ENCODE measurements at regions not wholly inside any gene's neighbourhood (a gene's known extent, or its start where the extent isn't known, plus 50 kb on each side); places are given as distances from the start of the nearest gene placed in this dataset.

DNA sequence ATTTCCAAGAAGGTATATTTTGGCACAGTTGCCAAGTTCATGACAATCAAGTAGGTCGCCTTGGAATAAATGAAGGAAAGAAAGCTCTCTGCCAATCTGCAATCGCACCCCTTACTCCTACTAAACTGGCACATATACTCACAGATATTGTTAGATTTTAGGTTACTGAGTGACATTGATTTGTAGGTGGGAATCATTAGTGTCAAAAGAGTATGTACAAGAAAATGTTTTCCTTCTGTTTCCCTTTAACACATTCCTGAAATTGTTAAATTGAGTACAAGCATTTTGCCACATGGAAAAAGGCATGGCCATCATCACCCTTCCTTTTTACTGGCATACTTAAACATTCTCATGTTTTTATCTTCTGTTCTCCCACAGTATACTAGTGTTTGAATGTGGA, 2868.3 kb upstream of the PCDH20 start:
- Histone ChIP-seq H3K9me3 (ENCODE audit: control insufficient read depth, low read length) (no peaks in the 10 kb centered on the region), H3K27ac (ENCODE audit: low read depth in 1 of 2, low read length in 2 of 2) (no peak overlapping the region), H3K4me3 (ENCODE audit: low read length in 2 of 2) (no peak overlapping the region), H3K27me3 (ENCODE audit: control insufficient read depth in 1 of 2, insufficient read depth in 2 of 2, low read length in 1 of 2) (no peaks in the 10 kb centered on the region), H3K36me3 (ENCODE audit: control insufficient read depth in 1 of 2, insufficient read depth in 2 of 2, low read length in 1 of 2) (no peaks in the 10 kb centered on the region), H3K4me1 (ENCODE audit: control insufficient read depth in 1 of 2, insufficient read depth in 2 of 2, low read length in 2 of 2) (no peaks in the 10 kb centered on the region)
- 34 to 42% methylated on average over 2 of the region's 2 CpGs for WGBS, 2 donors
- DNase-seq (no peak), ATAC-seq (ENCODE audit: low FRiP score) (no peak)
- intact Hi-C loops (cut with DNase I), result no loop called here

DNA sequence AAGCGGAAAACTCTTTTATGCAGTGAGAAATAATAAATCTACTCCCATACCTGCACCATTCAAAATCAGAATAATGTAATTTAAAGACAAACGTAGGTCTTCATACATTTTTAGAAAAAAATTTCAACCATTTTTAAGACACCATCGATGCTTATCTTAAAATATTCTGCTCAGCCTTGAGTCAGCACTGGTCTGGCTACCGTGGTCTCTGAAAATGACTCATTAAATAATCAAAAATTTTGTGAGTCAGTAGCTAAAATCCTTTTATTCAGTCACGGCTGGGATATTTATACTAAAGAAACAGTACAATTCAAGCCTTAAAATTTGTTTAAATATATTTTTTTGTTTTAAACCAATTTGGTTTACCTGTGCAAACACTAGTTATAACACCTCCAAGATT, 2862.8 kb upstream of the PCDH20 start:
- no peak overlapping the region for H3K27ac ChIP-seq (ENCODE audit: low read depth in 1 of 2, low read length in 2 of 2)
- no peak for ATAC-seq (ENCODE audit: low FRiP score)
- WGBS, 2 donors, result 32 to 35% methylated on average over 5 of the region's 5 CpGs

DNA sequence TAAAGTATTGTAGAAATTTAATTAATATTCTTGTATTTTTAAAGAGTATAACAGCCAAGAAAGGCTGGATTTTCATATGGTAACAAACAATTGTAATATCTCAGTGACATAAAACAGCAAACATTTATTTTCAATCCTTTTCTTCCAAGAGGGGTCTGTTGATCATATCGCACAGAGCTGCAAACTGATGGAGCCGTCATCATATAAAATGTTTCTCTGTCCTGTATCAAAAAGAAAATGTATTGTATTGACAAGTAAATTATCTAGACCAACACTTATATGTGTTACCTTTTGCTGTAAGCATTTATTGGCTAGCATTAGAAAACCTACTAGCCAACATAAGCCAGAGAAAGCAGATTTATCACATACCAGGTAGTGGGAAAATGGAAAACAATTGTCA, 2861.4 kb upstream of the PCDH20 start:
- 86 to 92% methylated on average over 2 of the region's 2 CpGs for WGBS, 2 donors
- Histone ChIP-seq H3K27me3 (ENCODE audit: control insufficient read depth in 1 of 2, insufficient read depth in 2 of 2, low read length in 1 of 2) (no peaks in the 10 kb centered on the region), H3K4me1 (ENCODE audit: control insufficient read depth in 1 of 2, insufficient read depth in 2 of 2, low read length in 2 of 2) (no peaks in the 10 kb centered on the region), H3K36me3 (ENCODE audit: control insufficient read depth in 1 of 2, insufficient read depth in 2 of 2, low read length in 1 of 2) (no peaks in the 10 kb centered on the region), H3K9me3 (ENCODE audit: control insufficient read depth, low read length) (no peaks in the 10 kb centered on the region), H3K27ac (ENCODE audit: low read depth in 1 of 2, low read length in 2 of 2) (no peak overlapping the region), H3K4me3 (ENCODE audit: low read length in 2 of 2) (no peak overlapping the region)
- intact Hi-C loops (cut with DNase I), result no loop called here
- ATAC-seq (ENCODE audit: low FRiP score), result no peak
- DNase-seq, result no peak

More for the DNA sequence above, 2862.8 kb upstream of the PCDH20 start:
- DNase-seq, result no peak
- Histone ChIP-seq H3K27me3 (ENCODE audit: control insufficient read depth in 1 of 2, insufficient read depth in 2 of 2, low read length in 1 of 2) (no peaks in the 10 kb centered on the region), H3K4me1 (ENCODE audit: control insufficient read depth in 1 of 2, insufficient read depth in 2 of 2, low read length in 2 of 2) (no peaks in the 10 kb centered on the region), H3K36me3 (ENCODE audit: control insufficient read depth in 1 of 2, insufficient read depth in 2 of 2, low read length in 1 of 2) (no peaks in the 10 kb centered on the region), H3K4me3 (ENCODE audit: low read length in 2 of 2) (no peak overlapping the region), H3K9me3 (ENCODE audit: control insufficient read depth, low read length) (no peaks in the 10 kb centered on the region)
- intact Hi-C loops (cut with DNase I), result no loop called here

DNA sequence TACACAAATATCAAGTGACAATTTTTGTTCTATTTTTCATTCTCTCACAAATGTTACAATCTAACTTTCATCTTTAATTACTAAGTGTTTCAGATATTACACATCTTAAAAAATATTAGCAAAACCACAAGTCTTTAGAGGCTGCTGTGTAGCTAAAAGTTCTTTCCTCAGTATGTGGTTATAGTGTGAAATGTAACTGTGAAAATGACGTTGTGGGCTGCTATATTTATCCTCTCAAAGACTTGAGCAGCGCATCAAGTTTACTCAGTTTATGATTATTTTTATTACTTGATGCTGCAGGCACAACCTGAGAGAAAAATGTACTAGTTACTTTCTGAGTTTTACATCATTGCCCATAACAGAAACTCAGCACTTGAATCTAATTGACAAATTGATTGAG, 2860.6 kb upstream of the PCDH20 start:
- no peak overlapping the region for H3K4me3 ChIP-seq (ENCODE audit: low read length in 2 of 2)
- 39 to 46% methylated on average over 2 of the region's 2 CpGs for WGBS, 2 donors
- DNase-seq (no peak), ATAC-seq (ENCODE audit: low FRiP score) (no peak)
- no peak overlapping the region for H3K27ac ChIP-seq (ENCODE audit: low read depth in 1 of 2, low read length in 2 of 2)
- H3K27me3 ChIP-seq (ENCODE audit: control insufficient read depth in 1 of 2, insufficient read depth in 2 of 2, low read length in 1 of 2), result no peaks in the 10 kb centered on the region
- no peaks in the 10 kb centered on the region for H3K36me3 ChIP-seq (ENCODE audit: control insufficient read depth in 1 of 2, insufficient read depth in 2 of 2, low read length in 1 of 2)
- intact Hi-C loops (cut with DNase I), result no loop called here
- H3K9me3 ChIP-seq (ENCODE audit: control insufficient read depth, low read length), result no peaks in the 10 kb centered on the region
- H3K4me1 ChIP-seq (ENCODE audit: control insufficient read depth in 1 of 2, insufficient read depth in 2 of 2, low read length in 2 of 2), result no peaks in the 10 kb centered on the region

DNA sequence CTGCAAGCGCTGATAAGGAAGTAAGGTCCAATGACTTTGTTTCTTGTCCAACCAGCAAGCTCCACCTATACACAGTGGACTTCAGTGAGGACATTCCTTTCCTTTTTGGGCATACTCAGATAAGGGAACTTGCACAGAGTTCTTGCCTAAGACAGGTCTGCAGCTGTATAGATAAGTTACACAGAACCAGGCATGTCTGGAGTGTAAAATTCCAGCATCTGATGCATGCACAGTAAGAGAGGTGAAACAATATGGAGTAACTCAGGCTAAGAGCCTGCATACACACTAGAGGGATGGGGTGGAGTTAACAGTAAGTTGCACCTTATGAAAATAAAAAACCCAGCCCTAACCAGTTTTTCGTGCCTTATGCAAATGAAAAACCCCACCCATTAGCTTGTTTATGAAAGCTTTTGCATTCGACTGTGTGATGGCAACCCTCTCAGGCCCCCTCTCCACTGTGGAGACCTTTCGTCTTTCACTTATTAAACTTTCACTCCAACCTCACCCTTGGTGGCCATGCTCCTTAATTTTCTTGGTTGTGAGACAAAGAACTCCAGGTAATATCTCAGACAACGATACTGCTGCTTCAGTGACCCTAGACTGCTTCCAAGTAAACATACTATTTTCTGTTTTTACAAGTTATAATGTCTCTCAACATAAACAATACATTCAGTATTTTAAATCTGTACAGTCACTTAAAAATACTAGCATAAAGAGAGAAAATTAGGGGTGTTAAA, 2859.0 kb upstream of the PCDH20 start:
- no peak for DNase-seq
- WGBS, 2 donors, result 74 to 85% methylated on average over 5 of the region's 5 CpGs
- H3K4me1 ChIP-seq (ENCODE audit: control insufficient read depth in 1 of 2, insufficient read depth in 2 of 2, low read length in 2 of 2), result no peaks in the 10 kb centered on the region
- no peaks in the 10 kb centered on the region for H3K27me3 ChIP-seq (ENCODE audit: control insufficient read depth in 1 of 2, insufficient read depth in 2 of 2, low read length in 1 of 2)
- intact Hi-C loops (cut with DNase I), result no loop called here
- no peaks in the 10 kb centered on the region for H3K9me3 ChIP-seq (ENCODE audit: control insufficient read depth, low read length)
- ATAC-seq (ENCODE audit: low FRiP score), result no peak
- H3K27ac ChIP-seq (ENCODE audit: low read depth in 1 of 2, low read length in 2 of 2), result no peak overlapping the region
- H3K4me3 ChIP-seq (ENCODE audit: low read length in 2 of 2), result no peak overlapping the region
- no peaks in the 10 kb centered on the region for H3K36me3 ChIP-seq (ENCODE audit: control insufficient read depth in 1 of 2, insufficient read depth in 2 of 2, low read length in 1 of 2)

DNA sequence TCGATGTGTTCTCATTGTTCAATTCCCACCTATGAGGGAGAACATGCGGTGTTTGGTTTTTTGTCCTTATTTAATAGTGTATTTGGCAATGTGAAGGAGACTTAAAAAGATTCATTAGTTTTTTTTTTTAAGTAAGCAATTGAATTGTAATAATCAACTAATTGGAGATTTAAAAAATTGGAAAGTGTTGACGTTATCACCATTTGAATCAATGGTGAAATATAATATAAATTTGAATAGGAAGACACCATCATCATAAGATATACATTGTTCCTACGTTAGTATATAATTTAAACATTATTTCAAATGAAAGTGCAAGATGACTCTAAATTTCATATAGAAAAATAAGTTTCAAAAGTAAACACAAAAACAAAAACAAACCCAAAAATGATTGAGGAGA, 2858.1 kb upstream of the PCDH20 start:
- intact Hi-C loops (cut with DNase I), result no loop called here
- no peaks in the 10 kb centered on the region for H3K27me3 ChIP-seq (ENCODE audit: control insufficient read depth in 1 of 2, insufficient read depth in 2 of 2, low read length in 1 of 2)
- H3K27ac ChIP-seq (ENCODE audit: low read depth in 1 of 2, low read length in 2 of 2), result no peak overlapping the region
- 72 to 85% methylated on average over 4 of the region's 4 CpGs for WGBS, 2 donors
- ATAC-seq (ENCODE audit: low FRiP score) (no peak), DNase-seq (no peak)
- H3K4me1 ChIP-seq (ENCODE audit: control insufficient read depth in 1 of 2, insufficient read depth in 2 of 2, low read length in 2 of 2), result no peaks in the 10 kb centered on the region
- H3K4me3 ChIP-seq (ENCODE audit: low read length in 2 of 2), result no peak overlapping the region
- H3K36me3 ChIP-seq (ENCODE audit: control insufficient read depth in 1 of 2, insufficient read depth in 2 of 2, low read length in 1 of 2), result no peaks in the 10 kb centered on the region
- H3K9me3 ChIP-seq (ENCODE audit: control insufficient read depth, low read length), result no peaks in the 10 kb centered on the region

DNA sequence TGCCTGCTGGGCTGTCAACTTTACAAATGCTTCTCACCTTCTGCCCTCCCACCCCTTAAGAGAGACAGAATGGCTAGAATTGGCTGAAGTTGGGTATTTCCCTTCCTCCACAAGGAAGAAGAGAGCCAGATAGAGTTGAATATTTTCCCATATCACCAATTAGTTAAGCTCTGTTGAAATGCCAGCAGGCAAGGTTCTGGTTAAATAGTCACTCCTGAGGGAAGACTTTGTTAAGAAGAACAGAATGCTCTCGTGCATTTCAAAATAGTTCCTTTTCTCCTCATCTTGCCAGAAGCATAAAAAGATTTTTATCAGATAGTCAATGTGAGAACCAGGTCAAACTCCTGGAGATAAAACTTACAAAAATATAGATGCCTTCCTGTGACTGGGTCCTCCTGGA, 2857.0 kb upstream of the PCDH20 start:
- no peaks in the 10 kb centered on the region for H3K36me3 ChIP-seq (ENCODE audit: control insufficient read depth in 1 of 2, insufficient read depth in 2 of 2, low read length in 1 of 2)
- DNase-seq, result no peak
- no peaks in the 10 kb centered on the region for H3K9me3 ChIP-seq (ENCODE audit: control insufficient read depth, low read length)
- no peaks in the 10 kb centered on the region for H3K4me1 ChIP-seq (ENCODE audit: control insufficient read depth in 1 of 2, insufficient read depth in 2 of 2, low read length in 2 of 2)
- no peak overlapping the region for H3K4me3 ChIP-seq (ENCODE audit: low read length in 2 of 2)
- 5 to 14% methylated on average over 1 of the region's 1 CpG for WGBS, 2 donors
- intact Hi-C loops (cut with DNase I), result no loop called here
- H3K27me3 ChIP-seq (ENCODE audit: control insufficient read depth in 1 of 2, insufficient read depth in 2 of 2, low read length in 1 of 2), result no peaks in the 10 kb centered on the region
- no peak overlapping the region for H3K27ac ChIP-seq (ENCODE audit: low read depth in 1 of 2, low read length in 2 of 2)
- no peak for ATAC-seq (ENCODE audit: low FRiP score)

DNA sequence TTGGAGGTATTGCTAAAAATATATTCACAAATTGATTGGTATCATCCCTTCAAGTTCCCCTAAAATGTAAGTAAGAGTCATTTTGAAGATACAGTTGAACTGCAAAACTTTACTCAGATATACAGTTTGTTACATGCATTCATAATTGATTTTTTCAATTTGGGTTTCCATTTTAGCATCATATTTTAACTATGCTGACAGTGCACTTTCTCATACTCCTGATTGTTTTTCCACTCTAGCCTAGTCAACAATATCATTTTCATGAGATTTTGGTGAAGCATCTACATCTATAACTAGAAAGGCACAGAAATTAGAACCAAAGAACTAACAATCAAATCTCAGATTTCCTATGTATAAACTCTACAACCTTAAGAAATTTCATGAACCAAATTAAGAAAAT, 2850.4 kb upstream of the PCDH20 start:
- H3K27me3 ChIP-seq (ENCODE audit: control insufficient read depth in 1 of 2, insufficient read depth in 2 of 2, low read length in 1 of 2), result no peaks in the 10 kb centered on the region
- ATAC-seq (ENCODE audit: low FRiP score) (no peak), DNase-seq (no peak)
- intact Hi-C loops (cut with DNase I), result no loop called here
- H3K9me3 ChIP-seq (ENCODE audit: control insufficient read depth, low read length), result peaks cover 1% of the 10 kb centered on the region
- H3K27ac ChIP-seq (ENCODE audit: low read depth in 1 of 2, low read length in 2 of 2), result no peak overlapping the region
- H3K4me1 ChIP-seq (ENCODE audit: control insufficient read depth in 1 of 2, insufficient read depth in 2 of 2, low read length in 2 of 2), result no peaks in the 10 kb centered on the region
- no peaks in the 10 kb centered on the region for H3K36me3 ChIP-seq (ENCODE audit: control insufficient read depth in 1 of 2, insufficient read depth in 2 of 2, low read length in 1 of 2)
- H3K4me3 ChIP-seq (ENCODE audit: low read length in 2 of 2), result no peak overlapping the region

DNA sequence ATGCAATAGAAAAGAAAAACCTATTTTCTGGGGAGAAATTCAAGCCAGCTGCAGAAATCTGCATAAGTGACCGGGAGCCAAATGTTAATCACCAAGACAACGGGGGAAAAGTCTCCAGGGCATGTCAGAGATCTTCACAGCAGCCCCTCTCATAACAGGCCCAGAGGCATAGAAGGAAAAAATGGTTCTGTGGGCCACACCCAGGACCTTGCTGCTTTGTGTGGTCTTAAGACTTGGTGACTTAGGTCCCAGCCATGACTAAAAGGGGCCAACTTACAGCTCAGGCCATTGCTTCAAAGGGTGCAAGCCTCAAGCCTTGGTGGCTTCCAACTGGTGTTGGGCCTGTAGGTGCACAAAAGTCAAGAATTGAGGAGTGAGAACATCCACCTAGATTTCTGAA, 2847.6 kb upstream of the PCDH20 start:
- no peak for DNase-seq
- no peak for ATAC-seq (ENCODE audit: low FRiP score)
- no peaks in the 10 kb centered on the region for H3K36me3 ChIP-seq (ENCODE audit: control insufficient read depth in 1 of 2, insufficient read depth in 2 of 2, low read length in 1 of 2)
- no peaks in the 10 kb centered on the region for H3K27me3 ChIP-seq (ENCODE audit: control insufficient read depth in 1 of 2, insufficient read depth in 2 of 2, low read length in 1 of 2)
- no peak overlapping the region for H3K4me3 ChIP-seq (ENCODE audit: low read length in 2 of 2)
- H3K9me3 ChIP-seq (ENCODE audit: control insufficient read depth, low read length), result peaks cover 1% of the 10 kb centered on the region
- H3K4me1 ChIP-seq (ENCODE audit: control insufficient read depth in 1 of 2, insufficient read depth in 2 of 2, low read length in 2 of 2), result no peaks in the 10 kb centered on the region
- 85 to 95% methylated on average over 2 of the region's 2 CpGs for WGBS, 2 donors
- H3K27ac ChIP-seq (ENCODE audit: low read depth in 1 of 2, low read length in 2 of 2), result no peak overlapping the region
- intact Hi-C loops (cut with DNase I), result no loop called here
